Ishikawa (cell line): ENCODE measurements at regions not wholly inside any gene's neighbourhood (a gene's known extent, or its start where the extent isn't known, plus 50 kb on each side); places are given as distances from the start of the nearest gene placed in this dataset.

Experiments used
- EP300 ChIP-seq: IDR thresholded peaks from 2 replicates; pipeline ENCODE4 v1.6.1; 2012; ENCODE audit warnings: borderline replicate concordance
- NFIC ChIP-seq: IDR thresholded peaks from 2 replicates; pipeline ENCODE4 v1.6.1; 2012
- REST ChIP-seq: IDR thresholded peaks from 2 replicates; pipeline ENCODE4 v1.6.1; 2012; ENCODE audit warnings: low read depth, mild to moderate bottlenecking
- TCF12 ChIP-seq: IDR thresholded peaks from 2 replicates; pipeline ENCODE4 v1.6.1; 2012; ENCODE audit warnings: low read depth
- USF1 ChIP-seq: IDR thresholded peaks from 2 replicates; pipeline ENCODE4 v1.6.1; 2012
- ZBTB7A ChIP-seq: IDR thresholded peaks from 2 replicates; pipeline ENCODE4 v1.6.1; 2012; ENCODE audit warnings: low read depth

- TF ChIP-seq ZBTB7A, result no peak
- TF ChIP-seq EP300, result no peak
- TF ChIP-seq TCF12, result no peak
- no peak for TF ChIP-seq NFIC
- no peak for TF ChIP-seq REST
- TF ChIP-seq USF1, result no peak
Measured at GRCh38 chr4:126772662-126773061, 860.1 kb upstream of the INTU start.
